K562 (cell line): ENCODE measurements at regions not wholly inside any gene's neighbourhood (a gene's known extent, or its start where the extent isn't known, plus 50 kb on each side); places are given as distances from the start of the nearest gene placed in this dataset.
A peak's percentile ranks its signal among the peaks of the same experiment; 100 is the strongest.

Experiments used
- ARNT ChIP-seq, 2 experiments: fragments of 450-650 bp; IDR thresholded peaks; 2 replicates each; pipeline ENCODE4 v1.6.1; 2016; ENCODE audit warnings: mild to moderate bottlenecking in 1 of 2
- CBFB ChIP-seq: sonication (generic); formaldehyde crosslinking; IDR thresholded peaks from 2 replicates; pipeline ENCODE4 v1.4.0; 2020; ENCODE audit warnings: mild to moderate bottlenecking, missing genetic modification reagents
- CEBPB ChIP-seq: fragments of 450-650 bp; IDR thresholded peaks from 2 replicates; pipeline ENCODE4 v1.6.1; 2016; ENCODE audit warnings: missing genetic modification characterization, missing compliant biosample characterization
- E2F4 ChIP-seq: sonication (generic); formaldehyde crosslinking; IDR thresholded peaks from 2 replicates; pipeline ENCODE4 v1.8.0; 2022; ENCODE audit warnings: mild to moderate bottlenecking, low read depth, missing genetic modification reagents
- GTF2E2 ChIP-seq: fragments of 200-800 bp; sonication (Bioruptor generic); IDR thresholded peaks from 2 replicates; pipeline ENCODE4 v1.6.1; 2016; ENCODE audit warnings: missing genetic modification characterization, missing compliant biosample characterization
- IRF9 ChIP-seq: fragments of 450-650 bp; IDR thresholded peaks from 2 replicates; pipeline ENCODE4 v1.6.1; 2016; ENCODE audit warnings: missing biosample characterization, missing genetic modification characterization
- MTA1 ChIP-seq: fragments of 450-650 bp; IDR thresholded peaks from 2 replicates; pipeline ENCODE4 v1.6.1; 2017; ENCODE audit warnings: borderline replicate concordance
- NR0B1 ChIP-seq: fragments of 450-650 bp; IDR thresholded peaks from one replicate; pipeline ENCODE4 v1.6.1; 2018; ENCODE audit warnings: mild to moderate bottlenecking, moderate library complexity; ENCODE audit not compliant: partially characterized antibody
- NR2C1 ChIP-seq, 2 experiments: fragments of 450-650 bp; IDR thresholded peaks; 2 replicates each; pipeline ENCODE4 v1.6.1; 2017; ENCODE audit warnings: mild to moderate bottlenecking in 2 of 2, antibody characterized with exemption in 1 of 2, inconsistent platforms in 1 of 2, missing compliant biosample characterization in 1 of 2, missing genetic modification characterization in 1 of 2
- POLR2A ChIP-seq: fragments of 450-650 bp; conservative IDR thresholded peaks from 2 replicates; pipeline ENCODE4 v1.6.1; 2016
- POLR2AphosphoS2 ChIP-seq: IDR thresholded peaks from 2 replicates; pipeline ENCODE4 v1.6.1; 2012; ENCODE audit warnings: low read length, improper control_type of control experiment
- RFX1 ChIP-seq: fragments of 450-650 bp; IDR thresholded peaks from 2 replicates; pipeline ENCODE4 v1.6.1; 2016; ENCODE audit warnings: mild to moderate bottlenecking, moderate library complexity
- RNF219 ChIP-seq: fragments of 250-450 bp; sonication (Bioruptor Pico); IDR thresholded peaks from 2 replicates; pipeline ENCODE4 v1.5.0; 2022; ENCODE audit warnings: mild to moderate bottlenecking
- SMAD4 ChIP-seq: fragments of 250-450 bp; sonication (Bioruptor Pico); conservative IDR thresholded peaks from 2 replicates; pipeline ENCODE4 v1.8.0; 2021; ENCODE audit warnings: inconsistent platforms, mild to moderate bottlenecking, moderate library complexity
- SMARCB1 ChIP-seq: IDR thresholded peaks from 2 replicates; pipeline ENCODE4 v1.6.1; 2011; ENCODE audit warnings: improper control_type of control experiment, low read depth; ENCODE audit not compliant: insufficient read length
- TAL1 ChIP-seq: fragments of 450-650 bp; IDR thresholded peaks from 2 replicates; pipeline ENCODE4 v1.6.1; 2016; ENCODE audit warnings: mild to moderate bottlenecking
- TEAD4 ChIP-seq, 2 experiments: sonication (generic) in 1 of 2; formaldehyde crosslinking in 1 of 2; IDR thresholded peaks; 2 replicates each; pipeline versions ENCODE4 v1.6.1 to v1.8.0; 2012 to 2022; ENCODE audit warnings: borderline replicate concordance in 1 of 2, inconsistent platforms in 1 of 2, low read length in 1 of 2, mild to moderate bottlenecking in 1 of 2, missing genetic modification reagents in 1 of 2
- ZFP1 ChIP-seq: fragments of 450-650 bp; formaldehyde crosslinking; IDR thresholded peaks from 2 replicates; pipeline ENCODE4 v1.4.0; 2020; ENCODE audit warnings: mild to moderate bottlenecking, mixed read lengths
- ZNF197 ChIP-seq: fragments of 200-800 bp; sonication (Bioruptor generic); IDR thresholded peaks from 2 replicates; pipeline ENCODE4 v1.6.1; 2016; ENCODE audit warnings: low read depth, missing genetic modification characterization, missing compliant biosample characterization
- ZNF263 ChIP-seq: sonication (generic); formaldehyde crosslinking; IDR thresholded peaks from 2 replicates; pipeline ENCODE4 v1.8.0; 2022; ENCODE audit warnings: mild to moderate bottlenecking, missing genetic modification reagents, borderline replicate concordance
- ZNF436 ChIP-seq: fragments of 250-450, 450-650 bp; sonication (Bioruptor Pico); formaldehyde crosslinking; IDR thresholded peaks from 2 replicates; pipeline ENCODE4 v1.7.0; 2020; ENCODE audit warnings: mild to moderate bottlenecking
- ZNF444 ChIP-seq: fragments of 250-450 bp; sonication (Bioruptor Pico); IDR thresholded peaks from 2 replicates; pipeline ENCODE4 v1.4.0; 2020; ENCODE audit warnings: mild to moderate bottlenecking, moderate library complexity
- ZNF57 ChIP-seq: fragments of 450-650 bp; formaldehyde crosslinking; IDR thresholded peaks from 2 replicates; pipeline ENCODE4 v1.4.0; 2020; ENCODE audit warnings: mild to moderate bottlenecking, moderate library complexity
- ZNF75A ChIP-seq: fragments of 450-650 bp; formaldehyde crosslinking; IDR thresholded peaks from 2 replicates; pipeline ENCODE4 v1.4.0; 2020; ENCODE audit warnings: mild to moderate bottlenecking

- TF ChIP-seq ZNF263 (no peak), E2F4 (CRISPR knock-in tag) (no peak), IRF9 (tag) (peak; percentile 61), POLR2A (peak; percentile 78), ZFP1 (CRISPR knock-in tag) (no peak), GTF2E2 (tag) (peak; percentile 47; the same call in 1 of the 2 replicates), POLR2AphosphoS2 (no peak), SMAD4 (CRISPR knock-in tag) (peak; percentile 85), ARNT (IDR thresholded peaks at IDR 0.05) (peak; percentile 78 to 79; a peak in 2 of 4 replicates), CBFB (no peak), ZNF436 (CRISPR knock-in tag) (no peak), MTA1 (peak; percentile 67; the same call in 1 of the 2 replicates), ZNF75A (no peak), ZNF57 (CRISPR knock-in tag) (no peak), RNF219 (CRISPR knock-in tag) (no peak), NR0B1 (no peak), TAL1 (peak; percentile 19; the same call in 1 of the 2 replicates), SMARCB1 (no peak), RFX1 (peak; percentile 35; the same call in 1 of the 2 replicates), ZNF197 (CRISPR knock-in tag) (no peak; the same call in 1 of the 2 replicates), TEAD4 (IDR thresholded peaks at IDR 0.05; ENCODE audit: low read length) (peak; percentile 75), TEAD4 (CRISPR knock-in tag; IDR thresholded peaks at IDR 0.05; ENCODE audit: borderline replicate concordance) (no peak), CEBPB (tag) (no peak), ZNF444 (CRISPR knock-in tag) (no peak), NR2C1 (IDR thresholded peaks at IDR 0.05) (no peak), NR2C1 (tag; IDR thresholded peaks at IDR 0.05) (peak; percentile 45; the same call in 1 of the 2 replicates)
Observed at GRCh38 chr3:177345049-177345972, 148.0 kb upstream of the TBL1XR1 start (continued).
